Stimulated activated CD4-positive, alpha-beta T cell treated with anti-CD3 and anti-CD28 coated beads, Interleukin-12 subunit alpha, Interleukin-12 subunit beta, amount 100 ng/mL, for 48 hours (primary cell): ENCODE measurements at regions not wholly inside any gene's neighbourhood (a gene's known extent, or its start where the extent isn't known, plus 50 kb on each side); places are given as distances from the start of the nearest gene placed in this dataset.
"Not testable (repeated sequence)": the region's sequence is repeated elsewhere in the genome, so short reads cannot be mapped to it uniquely, and the experiment has no call there.

Experiments used
- DNase-seq, 3 donors: peaks; one replicate each; pipeline ENCODE4 v3.0.0-alpha.2; 2020; ENCODE audit warnings: low read depth in 2 of 3, low spot score in 1 of 3

DNA sequence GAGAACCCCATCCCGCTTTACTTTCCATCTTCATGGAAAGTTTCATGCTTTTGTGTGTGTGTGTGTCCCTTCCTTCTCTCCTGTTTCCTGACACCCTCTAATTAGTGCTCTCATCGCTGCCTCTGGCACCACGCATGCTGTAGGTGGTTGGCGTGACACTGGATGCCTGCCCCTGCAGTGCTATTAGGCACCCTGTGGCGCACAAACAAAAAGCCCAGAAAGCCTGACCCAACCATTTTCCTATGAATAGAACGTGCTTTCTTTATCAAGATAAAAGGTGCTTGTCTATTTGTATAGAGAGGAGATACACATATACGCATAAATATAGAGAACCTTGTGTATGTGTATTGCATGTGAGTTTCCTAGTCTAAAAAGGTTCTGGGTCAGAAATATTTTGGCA is 120.8 kb upstream of the CDCA7L start:
- DNase-seq, result no peak

DNA sequence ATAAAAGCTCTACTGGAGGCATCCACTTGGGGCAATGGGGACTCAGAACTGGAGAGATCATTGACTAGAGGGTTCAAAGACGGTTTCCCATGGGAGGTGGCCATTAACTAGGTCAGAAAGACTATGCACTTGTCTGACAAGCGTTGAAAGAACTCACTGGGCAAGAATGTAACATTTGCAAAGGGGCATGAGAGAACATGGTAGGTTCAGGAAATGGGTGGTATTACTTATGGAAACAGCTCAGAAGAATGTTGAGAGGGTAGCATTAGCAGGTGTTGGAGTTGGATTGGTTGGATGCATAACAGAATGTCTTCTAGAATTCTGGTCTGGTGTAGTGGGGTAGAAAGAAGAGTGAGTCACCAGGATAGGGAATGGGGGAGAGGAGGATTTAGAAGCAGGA is 119.1 kb upstream of the CDCA7L start:
- no peak for DNase-seq

DNA sequence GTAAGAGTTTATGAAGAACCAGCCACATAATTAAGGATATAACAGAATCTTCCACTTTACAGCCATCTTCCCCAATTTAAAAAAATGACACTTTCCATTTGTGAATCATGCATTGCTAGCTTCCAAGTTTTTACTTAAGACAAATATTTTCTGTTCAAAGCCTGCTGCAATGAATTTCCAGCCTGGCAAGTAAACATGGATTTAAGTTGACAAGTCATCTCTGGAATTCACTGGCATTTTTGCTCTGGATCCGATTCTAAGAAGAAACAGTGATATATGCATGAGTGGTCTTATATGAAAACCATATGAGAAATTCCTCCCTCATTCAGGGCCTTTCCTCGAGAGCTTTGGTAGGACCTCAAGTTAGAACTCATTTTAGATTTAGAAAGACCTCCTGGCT is 116.1 kb upstream of the CDCA7L start:
- no peak for DNase-seq

DNA sequence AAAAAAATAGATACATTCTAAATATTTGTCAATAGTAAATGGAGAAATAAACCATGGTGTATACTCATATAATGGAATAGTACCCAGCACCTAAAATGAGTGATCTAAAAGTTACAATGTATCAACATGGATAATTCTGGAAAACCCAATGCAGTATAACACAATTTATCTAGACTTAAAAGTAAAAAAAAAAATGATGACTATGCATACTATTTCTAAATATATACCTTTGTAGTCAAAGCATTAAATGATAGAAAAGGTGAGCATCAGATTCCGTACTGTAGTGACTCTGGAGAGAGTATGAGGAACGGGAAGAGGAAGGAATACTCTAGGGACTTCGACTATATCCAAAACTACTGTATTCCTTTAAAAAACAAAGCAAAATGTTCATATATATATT is 115.2 kb upstream of the CDCA7L start:
- no peak for DNase-seq

DNA sequence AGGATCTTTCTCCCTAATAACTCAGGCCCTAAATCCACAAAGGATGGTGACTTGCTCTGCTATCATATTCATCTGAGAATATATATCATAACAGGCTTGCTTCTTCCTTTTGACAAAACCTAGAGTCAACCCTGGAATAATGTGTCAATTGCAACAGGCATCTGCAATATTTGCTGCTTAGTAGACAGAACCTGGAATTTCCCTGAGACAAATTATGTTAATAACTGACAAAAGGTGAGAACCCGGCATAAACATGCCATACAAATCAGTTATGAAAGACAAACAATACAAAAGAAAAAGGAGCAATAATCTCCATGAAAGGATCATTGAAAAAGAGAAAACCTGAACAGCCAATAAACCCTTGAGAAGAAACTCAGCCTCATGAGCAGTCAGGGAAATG is 114.5 kb upstream of the CDCA7L start:
- DNase-seq, result no peak

DNA sequence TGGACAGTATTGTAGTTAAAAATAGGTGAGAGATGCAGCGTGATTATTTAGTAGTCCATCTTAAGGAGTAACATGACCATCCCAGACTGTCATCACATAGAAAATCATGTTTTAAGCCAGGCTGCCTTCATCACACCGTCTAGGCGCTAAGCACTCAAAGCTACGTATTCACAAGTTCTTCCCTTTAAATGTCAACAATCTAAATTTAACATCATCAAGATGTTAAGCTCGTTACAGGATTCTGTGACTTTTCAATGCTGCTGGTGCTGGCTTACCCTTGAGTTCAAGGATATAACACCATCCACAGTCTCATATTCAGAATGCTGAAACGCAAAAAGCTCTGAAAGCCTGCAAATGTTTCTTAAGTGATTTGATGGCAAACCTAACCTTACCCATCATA is 109.5 kb upstream of the CDCA7L start:
- no peak for DNase-seq

DNA sequence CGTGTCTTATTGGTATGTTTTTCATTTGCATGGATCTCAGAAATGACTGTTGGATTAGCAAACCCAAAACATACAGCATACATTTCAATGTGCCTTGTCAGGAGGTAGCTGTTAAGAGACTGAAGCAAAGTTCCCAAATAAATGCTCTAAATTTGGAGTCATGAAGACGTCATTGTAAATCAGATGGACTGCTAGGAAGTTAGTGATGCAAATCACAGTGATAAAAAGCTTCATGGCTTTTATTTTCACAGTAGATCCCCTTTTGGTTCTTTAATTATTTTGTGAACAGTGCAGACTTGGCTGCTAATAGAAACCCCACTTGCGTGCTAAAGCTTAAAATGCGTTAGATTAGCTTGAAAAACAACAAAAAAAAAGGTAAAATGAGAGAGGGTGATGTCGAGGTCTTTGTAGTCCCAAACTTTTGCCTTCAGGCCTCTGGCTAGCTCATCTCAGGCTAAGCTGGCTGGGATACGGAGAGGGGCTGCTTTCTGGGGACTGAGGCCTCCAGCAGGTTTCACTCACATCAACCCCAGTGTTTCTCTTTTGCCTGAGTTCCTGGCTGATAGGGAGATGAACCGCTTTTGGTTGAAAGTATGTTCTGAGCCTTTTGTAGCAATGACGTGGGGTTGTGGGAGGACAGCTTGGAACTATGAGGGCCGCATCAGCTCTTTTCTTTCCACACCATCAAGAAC is 107.1 kb upstream of the CDCA7L start:
- no peak for DNase-seq

DNA sequence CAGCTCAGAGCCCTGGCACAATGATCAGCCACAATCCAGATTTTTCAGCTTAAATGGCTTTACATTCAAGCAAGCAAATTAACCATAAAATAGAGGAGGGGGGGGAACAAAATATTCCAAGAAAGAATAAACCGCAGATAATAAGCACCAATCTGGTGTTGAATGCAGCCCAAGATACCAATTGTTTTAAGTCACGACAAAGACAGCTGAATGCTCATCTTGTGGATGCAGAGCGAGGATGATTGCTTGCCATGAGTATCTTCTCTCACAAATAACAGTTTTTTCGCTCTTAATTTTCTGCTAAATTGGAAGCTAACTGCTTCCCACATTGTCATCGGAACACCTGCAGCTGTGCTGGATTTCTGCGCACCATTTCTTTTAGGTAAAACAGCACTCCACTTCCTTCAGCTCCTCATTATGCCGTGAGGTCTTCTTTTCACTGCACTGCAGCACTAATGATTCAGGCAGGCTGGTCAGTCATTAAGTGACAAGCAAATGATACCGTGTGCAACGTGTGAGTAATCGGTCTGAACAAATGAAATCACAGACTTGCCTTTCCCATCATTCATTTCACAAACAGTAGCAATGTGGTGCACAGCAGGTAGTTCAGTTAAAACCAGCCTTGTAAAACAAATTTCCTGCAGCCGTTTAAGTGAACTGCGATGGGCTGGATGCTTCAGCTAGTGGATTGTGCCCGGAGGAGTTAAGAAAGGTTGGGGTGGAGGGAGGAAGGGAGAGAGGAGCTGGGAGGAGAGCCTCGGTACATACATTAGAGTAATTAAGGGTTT is 106.4 kb upstream of the CDCA7L start:
- no peak for DNase-seq

DNA sequence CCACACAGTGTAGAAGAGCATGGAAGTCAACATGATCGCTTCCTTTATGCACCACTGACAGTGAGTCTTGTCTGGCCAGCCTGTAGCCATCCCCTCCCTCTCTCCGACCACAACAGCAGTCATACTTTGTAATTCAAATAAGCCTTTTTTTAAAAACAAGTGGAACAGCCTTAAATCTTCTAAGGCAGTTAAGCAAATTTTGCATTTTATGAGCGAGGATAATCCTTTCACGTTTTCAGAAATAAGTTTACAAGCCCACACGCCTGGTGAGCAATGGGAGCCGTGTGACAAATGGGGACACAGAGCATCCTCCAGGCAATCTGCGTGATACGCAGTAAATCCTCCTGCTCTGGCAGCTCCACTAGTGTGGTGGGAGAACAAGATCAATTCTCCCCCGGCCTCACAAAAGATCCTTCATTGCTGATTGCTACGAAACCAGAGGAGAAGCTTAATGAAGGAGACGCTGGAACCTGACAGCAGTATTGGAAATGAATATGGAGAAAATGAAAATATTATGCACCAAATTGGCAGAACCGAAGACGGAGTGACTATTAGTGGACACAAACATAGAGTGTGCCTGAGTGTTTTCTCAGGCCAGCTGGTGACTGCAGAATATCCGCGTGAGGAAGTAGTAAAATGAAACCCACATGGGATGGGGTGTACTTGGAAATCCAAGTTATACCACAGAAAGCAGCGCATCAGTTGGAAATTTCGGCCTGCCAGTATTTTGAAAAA is 104.2 kb upstream of the CDCA7L start:
- no peak for DNase-seq

DNA sequence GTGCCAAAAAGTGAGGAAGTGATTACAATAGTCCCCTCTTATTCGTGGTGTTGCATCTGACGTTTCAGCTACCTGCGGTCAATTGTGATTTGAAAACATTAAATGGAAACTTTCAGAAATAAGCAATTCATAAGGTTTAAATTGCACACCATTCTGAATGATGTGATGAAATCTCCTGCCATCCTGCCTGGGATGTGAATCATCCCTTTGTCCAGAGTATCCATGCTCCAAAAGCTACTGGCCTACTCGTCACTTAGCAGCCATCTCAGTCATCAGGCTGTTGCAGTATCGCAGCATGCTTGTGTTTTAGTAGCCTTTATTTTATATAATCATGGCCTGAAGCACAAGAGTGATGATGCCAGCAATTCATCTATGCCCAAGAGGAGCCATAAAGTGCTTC is 97.7 kb upstream of the CDCA7L start:
- DNase-seq, result no peak

DNA sequence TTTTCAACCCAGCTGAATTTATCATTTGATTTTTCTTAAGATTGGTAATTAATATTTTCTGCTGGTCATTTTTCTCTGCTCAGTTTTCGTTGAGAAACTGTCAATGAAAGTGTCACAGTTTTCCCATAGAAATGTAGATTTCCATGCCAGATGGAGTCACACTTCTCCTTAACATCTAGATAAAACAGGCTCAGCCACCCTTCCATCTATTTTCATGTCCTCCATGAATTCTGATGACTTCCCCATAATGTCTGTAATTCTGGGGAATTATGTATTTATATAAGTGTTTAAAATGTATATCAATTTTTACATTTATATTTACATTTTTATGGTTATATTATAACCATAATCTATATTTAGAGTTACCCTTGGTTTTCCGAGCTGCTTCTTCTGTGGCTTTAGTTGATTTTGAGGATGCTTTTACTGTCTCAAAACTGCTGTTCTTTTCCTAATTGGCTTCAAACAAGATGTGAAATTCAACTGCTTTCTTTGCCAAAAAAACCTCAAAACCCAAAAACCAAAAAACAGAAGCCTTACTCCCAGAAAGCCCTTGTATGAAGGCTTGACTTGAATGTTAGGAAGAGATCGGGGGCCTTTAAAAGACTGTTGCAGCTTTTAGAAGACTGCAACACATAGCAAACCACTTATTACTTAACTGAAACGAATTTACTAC is 95.4 kb upstream of the CDCA7L start:
- no peak for DNase-seq

DNA sequence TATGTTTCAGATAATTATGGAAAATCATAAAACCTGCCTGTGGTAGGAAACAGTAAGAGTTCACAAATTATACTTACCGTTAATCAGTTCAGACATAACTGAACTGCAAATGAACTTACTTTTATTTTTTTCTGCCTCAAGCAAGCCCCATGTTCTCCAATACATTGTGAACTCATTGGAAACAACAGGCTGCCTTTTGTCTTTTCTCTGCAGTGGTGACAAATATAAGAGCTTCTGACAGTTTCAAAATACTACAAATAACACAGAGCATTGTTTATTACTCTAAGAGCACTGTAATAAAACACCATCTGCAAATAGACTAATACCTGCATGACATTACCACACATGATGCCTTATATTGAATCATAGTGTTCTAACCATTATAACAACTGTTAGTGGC is 94.0 kb upstream of the CDCA7L start:
- no peak for DNase-seq

DNA sequence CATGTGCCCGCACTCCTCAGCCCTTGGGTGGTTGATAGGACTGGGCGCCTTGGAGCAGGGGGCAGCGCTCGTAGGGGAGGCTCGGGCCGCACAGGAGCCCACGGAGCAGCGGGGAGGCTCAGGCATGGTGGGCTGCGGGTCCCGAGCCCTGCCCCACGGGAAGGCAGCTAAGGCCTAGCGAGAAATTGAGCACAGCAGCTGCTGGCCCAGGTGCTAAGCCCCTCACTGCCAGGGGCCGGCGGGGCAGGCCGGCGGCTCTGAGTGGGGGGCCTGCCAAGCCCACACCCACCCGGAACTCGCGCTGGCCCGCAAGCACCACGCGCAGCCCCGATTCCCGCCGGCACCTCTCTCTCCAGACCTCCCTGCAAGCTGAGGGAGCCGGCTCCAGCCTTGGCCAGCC is 86.7 kb upstream of the CDCA7L start:
- DNase-seq, result not testable (repeated sequence)

DNA sequence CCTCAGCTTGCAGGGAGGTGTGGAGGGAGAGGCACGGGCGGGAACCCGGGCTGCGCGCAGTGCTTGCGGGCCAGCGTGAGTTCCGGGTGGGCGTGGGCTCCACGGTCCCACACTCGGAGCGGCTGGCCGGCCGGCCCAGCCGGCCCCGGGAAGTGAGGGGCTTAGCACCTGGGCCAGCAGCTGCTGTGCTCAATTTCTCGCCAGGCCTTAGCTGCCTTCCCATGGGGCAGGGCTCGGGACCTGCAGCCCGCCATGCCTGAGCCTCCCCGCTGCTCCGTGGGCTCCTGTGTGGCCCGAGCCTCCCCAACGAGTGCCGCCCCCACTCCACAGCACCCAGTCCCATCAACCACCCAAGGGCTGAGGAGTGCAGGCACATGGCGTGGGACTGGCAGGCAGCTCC is 83.0 kb upstream of the CDCA7L start:
- not testable (repeated sequence) for DNase-seq

DNA sequence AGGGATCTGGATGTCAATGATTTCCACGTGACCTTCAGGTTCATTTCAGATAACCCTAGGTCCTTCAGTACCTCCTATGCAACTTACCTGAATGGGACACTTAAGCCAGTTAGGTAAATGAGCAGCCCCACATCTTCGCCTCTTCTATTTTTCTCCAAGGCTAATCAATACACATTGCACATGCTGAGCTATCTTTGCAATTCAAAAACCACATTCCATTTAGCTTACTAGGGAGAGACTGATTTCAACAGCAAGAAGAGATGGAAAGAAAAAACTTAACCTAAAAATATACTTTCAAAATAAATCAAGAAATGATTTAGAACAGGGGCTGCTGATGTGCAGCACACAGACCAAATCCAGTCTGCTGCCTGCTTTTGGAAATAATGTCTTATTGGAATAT is 81.8 kb upstream of the CDCA7L start:
- no peak for DNase-seq

DNA sequence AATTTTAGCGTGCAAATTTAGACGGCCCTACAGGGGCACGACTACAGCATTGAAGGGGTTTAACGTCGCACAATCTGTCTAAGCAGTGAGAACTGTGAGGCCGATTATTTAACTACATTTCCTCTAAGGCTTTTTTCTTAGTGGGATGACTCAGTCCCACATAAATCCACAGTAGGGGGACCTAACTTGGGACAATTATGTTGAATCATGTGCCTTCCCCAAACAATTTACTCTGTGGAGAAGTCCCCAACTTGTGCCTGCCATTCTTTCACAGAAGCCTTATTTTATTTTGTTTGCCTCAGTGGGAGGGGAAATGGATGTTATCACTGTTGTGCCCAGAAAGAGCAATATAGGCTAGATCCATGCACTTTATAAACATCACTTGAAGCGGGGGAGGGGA is 80.3 kb upstream of the CDCA7L start:
- no peak for DNase-seq

DNA sequence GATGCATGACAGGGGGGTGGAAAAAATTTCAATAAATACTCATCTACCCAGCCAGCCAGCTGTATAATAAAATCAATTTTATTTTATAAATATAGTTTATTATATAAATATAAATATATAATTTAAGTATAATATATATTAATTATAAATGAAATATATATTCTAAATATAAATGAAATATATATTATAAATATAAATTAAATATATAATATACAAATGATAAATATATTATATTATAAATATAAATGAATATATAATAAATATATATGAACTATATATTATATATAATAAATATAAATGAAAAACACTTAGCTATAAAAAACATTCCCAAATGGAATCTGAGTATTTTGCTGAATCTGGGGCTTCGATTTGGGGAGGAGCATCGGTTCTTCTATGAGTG is 79.4 kb upstream of the CDCA7L start:
- DNase-seq, result no peak

DNA sequence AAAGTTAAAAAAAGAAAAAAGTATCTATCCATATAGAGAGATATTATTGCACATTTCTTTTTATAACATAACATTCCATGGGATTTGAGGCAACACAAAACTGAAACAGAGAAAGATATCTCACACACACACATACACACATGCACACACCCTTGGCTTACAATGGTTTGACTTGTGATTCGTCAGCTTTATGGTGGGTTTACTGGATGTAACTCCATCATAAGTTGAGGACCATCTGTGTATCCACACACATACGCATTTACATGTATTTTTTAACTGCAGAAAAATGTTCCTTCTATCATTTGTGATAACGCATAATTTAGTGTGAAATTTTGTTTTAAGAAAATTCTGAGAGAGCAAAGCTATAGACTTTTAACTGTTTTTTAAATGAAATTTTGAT is 74.2 kb upstream of the CDCA7L start:
- no peak for DNase-seq

DNA sequence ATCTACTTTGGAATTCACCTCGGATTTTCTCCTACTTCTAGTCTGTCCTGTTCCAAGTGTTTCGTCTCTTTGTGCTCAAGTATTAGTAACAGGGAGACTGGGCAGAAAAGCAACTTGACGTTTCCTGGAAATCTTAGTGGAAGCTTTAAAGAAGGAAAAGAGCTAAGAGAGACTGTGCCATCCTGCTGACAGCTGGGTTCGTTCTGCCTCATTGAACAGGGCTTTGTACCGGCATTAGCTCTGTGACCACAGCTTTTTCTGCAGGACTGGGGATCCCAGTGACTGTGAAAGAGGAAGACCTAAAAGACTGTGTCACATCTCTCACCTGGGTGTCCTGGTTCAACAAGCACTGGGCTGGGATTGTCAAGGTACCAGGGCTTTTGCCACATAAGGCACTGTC is 70.8 kb upstream of the CDCA7L start:
- DNase-seq, result no peak

DNA sequence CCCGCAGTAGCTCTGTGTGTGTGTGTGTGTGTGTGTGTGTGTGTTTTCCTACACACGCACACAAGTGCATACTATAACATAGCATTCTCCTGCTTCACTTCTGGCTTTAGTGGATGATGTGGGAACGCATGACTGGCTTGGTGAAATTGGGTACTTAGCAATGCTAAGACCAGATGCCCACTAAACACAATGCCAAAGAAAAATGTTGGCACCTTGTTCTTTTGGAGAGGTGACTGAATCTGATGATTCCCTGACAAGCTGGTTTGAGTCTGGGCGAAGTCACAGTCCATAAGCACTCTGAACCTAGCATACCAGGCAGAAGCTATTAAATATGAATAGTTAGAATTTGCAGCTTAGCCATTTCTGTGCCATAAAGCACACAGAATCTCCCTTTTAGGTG is 68.0 kb upstream of the CDCA7L start:
- no peak for DNase-seq

DNA sequence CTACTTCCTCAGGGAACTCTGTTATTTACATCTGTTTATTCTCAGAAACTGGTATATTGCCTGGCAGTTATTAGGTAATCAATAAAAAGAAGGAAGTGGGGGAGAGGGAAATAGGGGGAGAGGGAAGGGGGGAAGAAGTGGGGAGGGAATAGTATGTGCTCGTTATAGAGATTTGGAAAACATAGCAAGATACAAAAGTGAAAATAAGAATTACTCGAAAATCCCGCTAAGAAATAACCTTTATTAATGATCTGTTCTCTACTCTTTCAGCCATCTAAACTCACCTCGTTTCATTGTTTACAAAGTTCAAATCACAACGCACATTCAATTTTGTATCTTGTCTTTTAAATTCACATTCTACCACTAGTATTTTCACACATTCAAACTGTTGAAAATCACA is 63.0 kb upstream of the CDCA7L start:
- DNase-seq, result no peak

DNA sequence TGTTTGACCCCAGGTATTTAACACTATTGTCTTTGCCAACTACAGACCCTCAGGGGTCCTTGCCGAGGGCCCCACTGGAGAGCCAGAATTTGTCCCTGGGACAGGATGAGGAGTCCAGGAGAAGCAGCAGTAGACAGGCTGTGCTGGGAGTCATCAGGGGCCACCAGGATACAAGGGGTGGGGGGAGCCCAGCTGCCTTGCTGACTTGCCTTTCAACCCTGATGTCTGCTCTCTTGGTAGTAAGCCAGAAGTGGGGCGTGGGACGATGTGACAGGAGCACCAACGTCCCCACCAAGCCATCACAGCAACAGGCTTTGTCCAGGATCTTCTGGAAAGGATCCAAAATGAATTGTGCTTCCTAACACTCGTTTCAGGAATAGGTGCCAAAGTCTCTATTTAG is 62.4 kb upstream of the CDCA7L start:
- DNase-seq, result no peak
